ENCODE measurements at regions not wholly inside any gene's neighbourhood (a gene's known extent, or its start where the extent isn't known, plus 50 kb on each side); places are given as distances from the start of the nearest gene placed in this dataset.

DNA sequence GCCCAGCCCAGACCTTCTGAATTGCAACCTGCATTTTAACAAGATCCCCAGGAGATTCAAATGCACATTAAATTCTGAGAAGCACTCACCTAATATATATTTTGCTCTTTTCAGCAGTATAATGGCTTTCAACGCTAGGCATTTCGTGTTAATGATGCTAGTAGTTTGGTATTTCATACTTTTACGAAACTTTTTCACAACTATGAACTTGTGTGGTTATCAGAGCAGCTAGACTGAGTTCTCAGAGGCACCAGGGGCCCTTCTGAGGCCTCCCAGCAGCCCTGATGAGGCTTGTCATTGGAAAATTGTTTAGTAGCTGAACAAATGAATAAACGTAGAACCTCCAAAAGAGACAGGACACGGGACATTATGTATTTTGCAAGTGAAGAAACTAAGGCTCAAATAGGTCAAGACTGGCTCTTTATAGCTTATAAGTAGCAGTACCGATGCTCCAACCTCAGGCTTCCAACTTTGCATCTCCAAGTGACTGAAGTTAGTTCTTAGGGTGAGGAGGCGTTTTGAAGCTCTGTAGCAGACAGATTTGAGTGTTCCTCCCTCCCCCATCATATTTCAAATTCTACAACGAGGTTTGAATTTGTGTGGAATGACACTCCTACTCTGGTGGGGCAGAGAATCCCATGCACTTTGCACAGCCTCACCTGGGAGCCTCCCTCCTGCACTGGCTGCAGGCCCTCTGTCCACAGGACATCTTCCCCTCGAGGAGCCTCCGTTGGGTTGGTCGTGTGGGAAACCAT, 121.1 kb upstream of the SLC25A48 start:
- H3K36me3 ChIP-seq (ENCODE audit: control insufficient read depth, insufficient read depth, low read length): no peaks in the 10 kb centered on the region
- TF ChIP-seq, protein P1, sequence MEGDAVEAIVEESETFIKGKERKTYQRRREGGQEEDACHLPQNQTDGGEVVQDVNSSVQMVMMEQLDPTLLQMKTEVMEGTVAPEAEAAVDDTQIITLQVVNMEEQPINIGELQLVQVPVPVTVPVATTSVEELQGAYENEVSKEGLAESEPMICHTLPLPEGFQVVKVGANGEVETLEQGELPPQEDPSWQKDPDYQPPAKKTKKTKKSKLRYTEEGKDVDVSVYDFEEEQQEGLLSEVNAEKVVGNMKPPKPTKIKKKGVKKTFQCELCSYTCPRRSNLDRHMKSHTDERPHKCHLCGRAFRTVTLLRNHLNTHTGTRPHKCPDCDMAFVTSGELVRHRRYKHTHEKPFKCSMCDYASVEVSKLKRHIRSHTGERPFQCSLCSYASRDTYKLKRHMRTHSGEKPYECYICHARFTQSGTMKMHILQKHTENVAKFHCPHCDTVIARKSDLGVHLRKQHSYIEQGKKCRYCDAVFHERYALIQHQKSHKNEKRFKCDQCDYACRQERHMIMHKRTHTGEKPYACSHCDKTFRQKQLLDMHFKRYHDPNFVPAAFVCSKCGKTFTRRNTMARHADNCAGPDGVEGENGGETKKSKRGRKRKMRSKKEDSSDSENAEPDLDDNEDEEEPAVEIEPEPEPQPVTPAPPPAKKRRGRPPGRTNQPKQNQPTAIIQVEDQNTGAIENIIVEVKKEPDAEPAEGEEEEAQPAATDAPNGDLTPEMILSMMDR (IDR thresholded peaks at IDR 0.05; ENCODE audit: insufficient read depth, low read length, poor library complexity, severe bottlenecking): no peak
- H3K27me3 ChIP-seq (replicated peaks; ENCODE audit: control insufficient read depth, insufficient read depth, low read length): peaks cover 1% of the 10 kb centered on the region
- H3K4me3 ChIP-seq (replicated peaks; ENCODE audit: low read depth, low read length): no peak overlapping the region
- DNase-seq (ENCODE audit: extremely low read depth, insufficient read length): no peak

- no peaks in the 10 kb centered on the region for H3K36me3 ChIP-seq (ENCODE audit: control insufficient read depth, insufficient read depth, low read length)
- TF ChIP-seq, protein P1 (IDR thresholded peaks at IDR 0.05; ENCODE audit: insufficient read depth, low read length, poor library complexity, severe bottlenecking): no peak
- H3K27me3 ChIP-seq (replicated peaks; ENCODE audit: control insufficient read depth, insufficient read depth, low read length): peaks cover 1% of the 10 kb centered on the region
- no peak for DNase-seq (ENCODE audit: extremely low read depth, insufficient read length)
- no peak overlapping the region for H3K4me3 ChIP-seq (replicated peaks; ENCODE audit: low read depth, low read length)
These were observed 122.6 kb upstream of the SLC25A48 start for GRCh38 chr5:135711911-135712310.

DNA sequence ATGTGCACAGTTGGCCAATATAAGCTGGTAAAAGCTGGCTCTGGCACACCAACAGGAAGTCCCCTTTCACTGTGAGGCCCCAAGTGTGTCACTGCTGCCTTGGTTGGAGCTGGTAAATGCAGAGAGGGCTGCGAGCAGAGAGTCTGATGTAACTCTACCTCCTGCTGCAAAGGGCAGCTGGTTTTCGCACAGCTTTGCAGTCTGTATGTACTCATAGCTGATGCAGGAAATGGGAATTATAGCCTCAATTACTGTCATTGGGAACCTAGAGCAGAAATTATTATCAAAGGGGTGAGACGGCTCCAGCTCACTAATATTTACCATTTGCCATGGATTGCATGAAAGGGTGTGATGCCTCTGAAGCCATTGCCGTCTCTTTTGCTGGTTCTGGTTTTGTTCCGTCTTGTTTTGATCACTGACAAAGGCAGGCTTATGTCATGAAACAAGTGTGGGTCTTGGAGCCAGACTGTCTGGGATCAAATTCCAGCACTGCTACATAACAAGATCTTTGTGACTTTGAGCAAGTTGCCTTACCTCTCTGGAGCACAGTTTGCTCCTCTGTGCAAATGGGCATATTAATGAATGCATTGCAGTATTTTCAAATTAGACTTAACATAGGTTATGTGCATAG, 124.3 kb upstream of the SLC25A48 start:
- Histone ChIP-seq H3K4me3 (replicated peaks; ENCODE audit: low read depth, low read length) (no peak overlapping the region), H3K36me3 (ENCODE audit: control insufficient read depth, insufficient read depth, low read length) (no peaks in the 10 kb centered on the region), H3K27me3 (replicated peaks; ENCODE audit: control insufficient read depth, insufficient read depth, low read length) (peaks cover 1% of the 10 kb centered on the region)
- TF ChIP-seq, protein P1 (IDR thresholded peaks at IDR 0.05; ENCODE audit: insufficient read depth, low read length, poor library complexity, severe bottlenecking): no peak
- no peak for DNase-seq (ENCODE audit: extremely low read depth, insufficient read length)

- no peaks in the 10 kb centered on the region for H3K36me3 ChIP-seq (ENCODE audit: control insufficient read depth, insufficient read depth, low read length)
- peaks cover 1% of the 10 kb centered on the region for H3K27me3 ChIP-seq (replicated peaks; ENCODE audit: control insufficient read depth, insufficient read depth, low read length)
- no peak overlapping the region for H3K4me3 ChIP-seq (replicated peaks; ENCODE audit: low read depth, low read length)
- TF ChIP-seq, protein P1 (IDR thresholded peaks at IDR 0.05; ENCODE audit: insufficient read depth, low read length, poor library complexity, severe bottlenecking): no peak
- DNase-seq (ENCODE audit: extremely low read depth, insufficient read length): no peak
These were observed 125.3 kb upstream of the SLC25A48 start for GRCh38 chr5:135709208-135709575.

DNA sequence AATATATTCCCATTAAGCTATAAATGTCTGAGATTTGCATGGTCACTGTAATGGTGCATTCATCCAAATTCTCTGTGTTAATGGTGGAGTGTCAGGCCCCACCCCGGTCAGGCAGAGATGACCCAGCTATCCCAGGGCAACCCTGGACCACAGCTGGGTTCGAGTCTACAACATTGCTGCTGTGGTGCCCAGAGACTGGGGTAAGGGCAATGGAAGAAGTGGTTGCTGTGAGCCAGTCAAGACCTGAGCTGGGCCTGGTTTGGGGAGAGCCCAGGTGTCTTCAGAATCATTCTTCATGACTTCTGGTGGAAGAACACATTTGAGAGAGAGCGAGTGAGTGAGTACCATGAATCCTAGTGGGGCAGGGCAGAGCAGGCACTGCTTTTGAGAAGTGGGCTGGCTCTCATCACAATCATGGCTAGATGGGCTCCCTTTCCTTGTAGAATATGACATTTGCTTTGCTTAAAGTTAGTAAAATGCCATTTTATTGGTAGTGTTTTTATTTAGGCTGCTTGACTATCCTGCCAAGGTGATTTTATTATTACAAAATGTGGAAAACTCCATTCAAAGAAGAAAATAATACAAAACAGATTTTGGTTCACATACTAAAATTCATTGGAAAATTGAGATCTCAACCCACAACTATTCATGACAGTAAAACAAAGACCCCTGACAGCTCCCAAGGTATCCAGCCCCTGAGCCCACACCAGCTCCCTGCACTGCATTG, 125.8 kb upstream of the SLC25A48 start:
- no peaks in the 10 kb centered on the region for H3K36me3 ChIP-seq (ENCODE audit: control insufficient read depth, insufficient read depth, low read length)
- no peak overlapping the region for H3K4me3 ChIP-seq (replicated peaks; ENCODE audit: low read depth, low read length)
- TF ChIP-seq, protein P1 (IDR thresholded peaks at IDR 0.05; ENCODE audit: insufficient read depth, low read length, poor library complexity, severe bottlenecking): no peak
- no peak for DNase-seq (ENCODE audit: extremely low read depth, insufficient read length)
- peaks cover 1% of the 10 kb centered on the region for H3K27me3 ChIP-seq (replicated peaks; ENCODE audit: control insufficient read depth, insufficient read depth, low read length)
